ENCODE measurements at regions not wholly inside any gene's neighbourhood (a gene's known extent, or its start where the extent isn't known, plus 50 kb on each side); places are given as distances from the start of the nearest gene placed in this dataset.

DNA sequence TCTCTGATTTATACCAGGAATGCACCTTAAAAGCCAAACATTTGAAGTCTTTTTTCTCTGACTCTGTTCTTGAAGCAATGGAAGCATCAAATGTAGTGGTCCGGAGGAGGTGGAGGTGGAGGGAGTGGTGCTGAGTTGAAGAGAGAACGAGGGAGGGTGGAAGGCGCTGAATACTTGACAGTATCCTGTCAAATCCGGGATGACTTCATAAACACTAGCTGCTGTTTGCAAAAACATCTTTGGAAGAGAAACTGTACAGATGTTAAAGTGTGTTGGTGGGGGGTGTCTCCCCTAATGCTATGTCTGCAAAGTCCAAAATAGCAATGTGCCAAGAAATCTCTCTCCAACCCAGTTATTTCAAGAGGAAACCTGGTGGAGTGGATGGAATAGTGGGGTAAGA lies 328.5 kb upstream of the AUTS2 start:
- H3K4me3 ChIP-seq (ENCODE audit: low read depth, low read length): no peak overlapping the region
- TF ChIP-seq, protein P1, sequence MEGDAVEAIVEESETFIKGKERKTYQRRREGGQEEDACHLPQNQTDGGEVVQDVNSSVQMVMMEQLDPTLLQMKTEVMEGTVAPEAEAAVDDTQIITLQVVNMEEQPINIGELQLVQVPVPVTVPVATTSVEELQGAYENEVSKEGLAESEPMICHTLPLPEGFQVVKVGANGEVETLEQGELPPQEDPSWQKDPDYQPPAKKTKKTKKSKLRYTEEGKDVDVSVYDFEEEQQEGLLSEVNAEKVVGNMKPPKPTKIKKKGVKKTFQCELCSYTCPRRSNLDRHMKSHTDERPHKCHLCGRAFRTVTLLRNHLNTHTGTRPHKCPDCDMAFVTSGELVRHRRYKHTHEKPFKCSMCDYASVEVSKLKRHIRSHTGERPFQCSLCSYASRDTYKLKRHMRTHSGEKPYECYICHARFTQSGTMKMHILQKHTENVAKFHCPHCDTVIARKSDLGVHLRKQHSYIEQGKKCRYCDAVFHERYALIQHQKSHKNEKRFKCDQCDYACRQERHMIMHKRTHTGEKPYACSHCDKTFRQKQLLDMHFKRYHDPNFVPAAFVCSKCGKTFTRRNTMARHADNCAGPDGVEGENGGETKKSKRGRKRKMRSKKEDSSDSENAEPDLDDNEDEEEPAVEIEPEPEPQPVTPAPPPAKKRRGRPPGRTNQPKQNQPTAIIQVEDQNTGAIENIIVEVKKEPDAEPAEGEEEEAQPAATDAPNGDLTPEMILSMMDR (conservative IDR thresholded peaks at IDR 0.05; ENCODE audit: low read depth, low read length): no peak
- no peak for DNase-seq (ENCODE audit: low read depth)

DNA sequence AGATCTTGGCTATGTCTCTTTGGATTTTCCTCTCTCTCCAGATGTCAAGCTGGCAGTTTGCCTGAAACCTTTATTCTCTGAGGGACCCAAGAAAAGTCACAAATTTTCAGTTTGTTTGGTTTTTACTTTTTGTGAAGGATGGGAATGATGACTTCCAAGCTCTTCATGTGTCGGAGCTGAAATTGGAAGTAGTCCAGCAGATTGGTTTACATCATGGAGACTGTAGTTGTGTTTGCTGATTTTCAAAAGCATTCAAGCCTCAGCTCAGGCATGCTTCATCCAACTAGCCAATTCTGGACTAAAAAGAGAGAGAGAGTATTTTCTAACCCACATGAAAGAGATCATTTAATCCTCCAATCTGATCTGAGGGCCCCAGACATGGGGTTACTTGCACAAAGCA lies 326.2 kb upstream of the AUTS2 start:
- no peak for DNase-seq (ENCODE audit: low read depth)
- no peak overlapping the region for H3K4me3 ChIP-seq (ENCODE audit: low read depth, low read length)
- TF ChIP-seq, protein P1 (conservative IDR thresholded peaks at IDR 0.05; ENCODE audit: low read depth, low read length): no peak

DNA sequence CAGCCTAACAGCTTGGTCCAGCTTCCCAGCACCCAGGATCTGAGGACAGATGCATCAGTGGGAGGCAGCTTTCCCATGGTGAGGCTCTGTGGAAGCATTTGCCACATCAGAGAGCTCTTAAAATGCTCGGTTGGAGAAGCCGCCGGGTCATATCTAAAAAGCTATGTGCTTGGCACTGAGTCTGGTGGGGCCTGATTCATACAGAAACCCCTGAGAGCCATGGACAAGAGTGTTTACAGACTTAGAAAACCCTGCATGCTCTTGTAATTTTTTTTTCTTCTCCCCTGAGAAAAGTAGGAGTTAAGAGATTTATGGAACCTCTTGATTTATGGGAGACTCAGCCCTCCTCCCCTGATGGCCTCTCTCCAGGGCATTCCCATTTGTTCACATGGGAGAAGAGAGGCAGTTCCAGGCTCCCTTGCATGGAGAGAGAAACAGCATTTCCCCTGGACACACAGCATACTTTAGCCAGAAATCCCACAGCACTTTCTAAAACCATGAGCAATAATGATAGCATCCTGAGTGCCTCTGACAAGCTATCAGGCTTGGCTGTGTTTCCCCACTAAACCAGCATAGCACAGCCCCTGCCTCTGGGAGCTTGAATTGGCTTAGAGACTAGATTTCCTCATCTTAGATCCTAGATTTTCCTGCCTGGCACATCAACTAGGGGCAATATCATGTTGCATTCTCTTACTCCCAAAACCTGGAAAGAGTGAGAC lies 322.1 kb upstream of the AUTS2 start:
- DNase-seq (ENCODE audit: low read depth): no peak
- TF ChIP-seq, protein P1 (conservative IDR thresholded peaks at IDR 0.05; ENCODE audit: low read depth, low read length): no peak

DNA sequence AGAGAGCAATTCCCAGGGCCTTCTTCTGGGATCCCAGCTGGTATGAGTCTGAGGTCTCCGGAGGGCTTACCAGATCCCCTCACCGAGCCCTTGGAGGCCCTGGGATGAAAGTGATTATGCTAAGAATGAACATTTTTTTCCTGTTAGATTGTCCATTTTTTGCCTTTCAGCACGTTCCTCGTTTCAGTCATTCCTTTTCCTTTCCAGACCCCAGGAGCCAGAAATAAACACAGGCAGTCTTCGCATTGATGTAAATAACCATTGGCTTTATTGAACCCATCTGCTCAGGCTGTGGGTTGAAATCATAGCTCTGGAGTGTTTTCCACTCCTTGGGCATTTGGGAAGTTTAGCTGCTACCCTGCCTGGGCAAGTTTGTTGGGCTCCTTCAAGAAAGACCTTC lies 320.9 kb upstream of the AUTS2 start:
- H3K4me3 ChIP-seq (ENCODE audit: low read depth, low read length): no peak overlapping the region
- TF ChIP-seq, protein P1 (conservative IDR thresholded peaks at IDR 0.05; ENCODE audit: low read depth, low read length): no peak
- DNase-seq (ENCODE audit: low read depth): no peak

More for the DNA sequence above, 322.1 kb upstream of the AUTS2 start:
- no peak overlapping the region for H3K4me3 ChIP-seq (ENCODE audit: low read depth, low read length)

DNA sequence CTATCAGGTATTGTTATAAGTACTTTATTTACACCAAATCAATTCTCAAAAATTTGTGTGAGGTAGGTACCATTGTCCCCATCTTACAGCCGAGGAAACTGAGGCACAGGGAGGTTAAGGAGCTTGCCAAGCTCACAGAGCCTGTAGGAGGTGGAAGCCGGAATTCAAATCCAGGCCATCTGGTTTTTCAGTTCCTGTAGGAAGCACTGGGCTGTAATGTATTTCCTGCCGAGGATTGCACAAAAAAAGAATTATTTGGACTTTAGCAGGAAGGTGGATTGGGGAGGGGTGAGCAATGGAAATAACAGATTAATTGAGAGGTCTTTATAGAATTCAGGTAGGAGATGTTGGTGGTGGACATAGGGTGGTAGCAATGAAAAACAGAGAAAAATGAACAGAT lies 315.3 kb upstream of the AUTS2 start:
- TF ChIP-seq, protein P1 (conservative IDR thresholded peaks at IDR 0.05; ENCODE audit: low read depth, low read length): no peak
- DNase-seq (ENCODE audit: low read depth): no peak
- no peak overlapping the region for H3K4me3 ChIP-seq (ENCODE audit: low read depth, low read length)

DNA sequence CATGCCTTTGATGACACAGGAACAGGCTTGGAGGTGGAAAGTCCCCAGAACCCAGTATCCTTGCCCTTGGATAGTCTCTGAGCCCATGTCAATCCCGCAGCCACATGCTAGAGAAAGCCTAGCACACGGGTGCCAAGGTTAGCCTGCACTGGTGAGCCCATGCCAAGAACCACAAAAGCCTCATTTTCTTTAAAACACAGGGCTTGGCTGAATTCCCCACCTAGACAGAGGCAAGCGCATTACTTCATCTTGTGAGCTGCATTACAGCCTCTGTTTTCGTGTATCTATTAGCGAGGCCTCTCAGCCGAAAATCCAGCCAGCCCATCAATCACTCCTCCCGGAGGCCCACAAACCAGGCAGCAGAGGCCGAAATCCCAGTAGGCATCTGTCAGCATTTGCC lies 314.9 kb upstream of the AUTS2 start:
- no peak for DNase-seq (ENCODE audit: low read depth)
- TF ChIP-seq, protein P1 (conservative IDR thresholded peaks at IDR 0.05; ENCODE audit: low read depth, low read length): no peak
- no peak overlapping the region for H3K4me3 ChIP-seq (ENCODE audit: low read depth, low read length)

DNA sequence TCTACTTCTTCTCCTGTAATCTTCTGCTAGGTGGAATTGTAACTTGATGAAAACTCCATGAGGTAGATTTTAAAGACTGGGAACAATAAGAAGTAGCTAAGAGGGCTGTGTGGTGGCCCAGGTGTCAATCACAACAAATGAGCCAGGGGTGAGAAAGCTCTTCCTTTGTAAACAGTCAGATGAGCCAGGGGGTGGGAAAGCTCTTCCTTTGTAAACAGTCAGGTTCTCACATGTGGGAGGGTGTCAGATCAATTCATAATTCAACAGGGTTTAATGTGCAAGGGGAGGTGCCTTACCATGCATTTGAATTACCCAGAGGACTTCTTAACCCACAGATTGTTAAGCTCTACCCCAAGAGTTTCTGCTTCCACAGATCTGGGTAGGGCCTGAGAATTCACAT lies 312.4 kb upstream of the AUTS2 start:
- no peak for DNase-seq (ENCODE audit: low read depth)
- no peak overlapping the region for H3K4me3 ChIP-seq (ENCODE audit: low read depth, low read length)
- TF ChIP-seq, protein P1 (conservative IDR thresholded peaks at IDR 0.05; ENCODE audit: low read depth, low read length): no peak

Data from epithelial cell of proximal tubule (primary cell).